Nephron progenitor cell (in vitro differentiated cells): ENCODE measurements at regions not wholly inside any gene's neighbourhood (a gene's known extent, or its start where the extent isn't known, plus 50 kb on each side); places are given as distances from the start of the nearest gene placed in this dataset.

Source experiments
- DNase-seq: peaks from one replicate; pipeline ENCODE4 v3.0.0; 2021
- H3K27ac Mint-ChIP-seq: 2 replicates; pipeline ENCODE4 v1.8.0; 2021; ENCODE audit warnings: mild to moderate bottlenecking, moderate library complexity, mixed read lengths
- H3K27me3 Mint-ChIP-seq: 2 replicates; pipeline ENCODE4 v1.8.0; 2021; ENCODE audit warnings: mild to moderate bottlenecking, low read depth, mixed read lengths; ENCODE audit not compliant: poor library complexity
- H3K36me3 Mint-ChIP-seq: 2 replicates; pipeline ENCODE4 v1.8.0; 2021; ENCODE audit warnings: low read depth, mixed read lengths
- H3K4me1 Mint-ChIP-seq: 2 replicates; pipeline ENCODE4 v1.8.0; 2021; ENCODE audit warnings: mixed read lengths
- H3K4me3 Mint-ChIP-seq: 2 replicates; pipeline ENCODE4 v1.8.0; 2021; ENCODE audit warnings: mild to moderate bottlenecking, moderate library complexity, mixed read lengths
- H3K9me3 Mint-ChIP-seq: 2 replicates; pipeline ENCODE4 v1.8.0; 2021; ENCODE audit warnings: mild to moderate bottlenecking, moderate library complexity, mixed read lengths
- TF ChIP-seq, protein P1 (sequence below): fragments of 200-600 bp; sonication (generic); IDR thresholded peaks from 2 replicates; pipeline ENCODE4 v1.5.0; 2021; ENCODE audit warnings: antibody characterized with exemption

DNA sequence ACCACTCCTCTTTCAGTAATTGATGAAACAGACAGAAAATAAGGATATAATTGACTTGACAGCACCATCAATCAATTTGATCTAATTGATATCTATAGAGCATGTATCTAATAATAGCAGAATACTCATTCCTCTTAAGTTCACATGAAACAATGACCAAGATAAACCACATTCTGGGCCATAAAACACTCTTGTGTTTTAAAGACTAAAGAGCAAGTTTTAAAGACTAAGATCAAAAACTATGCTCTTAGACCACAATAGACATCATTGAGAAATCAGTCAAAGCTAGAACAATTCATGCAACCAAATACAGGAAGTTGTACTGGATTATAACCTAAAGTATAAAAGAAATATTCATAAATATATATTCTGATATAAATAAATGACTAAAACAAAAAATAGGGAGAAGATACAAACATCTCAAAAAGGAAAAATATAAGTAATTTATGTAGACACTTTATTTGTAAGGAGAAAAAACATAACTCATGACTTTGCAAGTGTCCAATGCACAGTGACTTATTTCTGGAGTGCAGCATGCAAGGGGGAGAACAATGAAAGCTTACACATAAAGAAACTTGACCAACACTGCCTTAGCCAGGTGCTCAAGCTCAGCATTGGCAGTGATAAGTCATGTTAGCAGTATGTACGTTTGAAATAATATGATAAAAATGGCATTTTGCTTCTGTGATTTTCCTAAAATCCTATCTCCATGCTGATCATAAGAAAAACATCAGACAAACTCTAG lies 312.7 kb upstream of the IGFBP3 start:
- H3K27me3 Mint-ChIP-seq: peaks cover 8% of the 10 kb centered on the region
- no peak overlapping the region for H3K27ac Mint-ChIP-seq
- no peak for DNase-seq
- no peaks in the 10 kb centered on the region for H3K4me1 Mint-ChIP-seq
- H3K4me3 Mint-ChIP-seq: no peak overlapping the region
- TF ChIP-seq, protein P1, sequence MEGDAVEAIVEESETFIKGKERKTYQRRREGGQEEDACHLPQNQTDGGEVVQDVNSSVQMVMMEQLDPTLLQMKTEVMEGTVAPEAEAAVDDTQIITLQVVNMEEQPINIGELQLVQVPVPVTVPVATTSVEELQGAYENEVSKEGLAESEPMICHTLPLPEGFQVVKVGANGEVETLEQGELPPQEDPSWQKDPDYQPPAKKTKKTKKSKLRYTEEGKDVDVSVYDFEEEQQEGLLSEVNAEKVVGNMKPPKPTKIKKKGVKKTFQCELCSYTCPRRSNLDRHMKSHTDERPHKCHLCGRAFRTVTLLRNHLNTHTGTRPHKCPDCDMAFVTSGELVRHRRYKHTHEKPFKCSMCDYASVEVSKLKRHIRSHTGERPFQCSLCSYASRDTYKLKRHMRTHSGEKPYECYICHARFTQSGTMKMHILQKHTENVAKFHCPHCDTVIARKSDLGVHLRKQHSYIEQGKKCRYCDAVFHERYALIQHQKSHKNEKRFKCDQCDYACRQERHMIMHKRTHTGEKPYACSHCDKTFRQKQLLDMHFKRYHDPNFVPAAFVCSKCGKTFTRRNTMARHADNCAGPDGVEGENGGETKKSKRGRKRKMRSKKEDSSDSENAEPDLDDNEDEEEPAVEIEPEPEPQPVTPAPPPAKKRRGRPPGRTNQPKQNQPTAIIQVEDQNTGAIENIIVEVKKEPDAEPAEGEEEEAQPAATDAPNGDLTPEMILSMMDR: no peak
- no peaks in the 10 kb centered on the region for H3K36me3 Mint-ChIP-seq
- H3K9me3 Mint-ChIP-seq: peaks cover 8% of the 10 kb centered on the region

DNA sequence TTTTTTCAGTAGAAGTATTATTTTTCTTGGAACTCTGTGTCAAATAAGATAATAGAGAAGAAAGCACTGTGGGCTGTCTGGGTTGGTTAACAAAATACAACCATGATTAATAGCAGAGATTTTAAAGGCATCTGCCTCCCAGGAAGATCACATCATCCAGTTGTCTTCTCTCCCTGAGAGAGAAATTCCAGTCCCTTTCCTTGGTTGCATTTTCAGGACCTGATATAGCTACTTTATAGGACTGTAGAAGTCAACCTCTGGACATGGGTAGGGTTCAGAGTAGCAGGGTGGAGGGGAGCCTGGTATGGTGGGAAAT lies 309.9 kb upstream of the IGFBP3 start:
- no peak overlapping the region for H3K27ac Mint-ChIP-seq
- TF ChIP-seq, protein P1: no peak
- H3K27me3 Mint-ChIP-seq: peaks cover 3% of the 10 kb centered on the region
- H3K4me1 Mint-ChIP-seq: peaks cover 5% of the 10 kb centered on the region
- no peak for DNase-seq
- peaks cover 8% of the 10 kb centered on the region for H3K9me3 Mint-ChIP-seq
- H3K4me3 Mint-ChIP-seq: no peak overlapping the region
- no peaks in the 10 kb centered on the region for H3K36me3 Mint-ChIP-seq

DNA sequence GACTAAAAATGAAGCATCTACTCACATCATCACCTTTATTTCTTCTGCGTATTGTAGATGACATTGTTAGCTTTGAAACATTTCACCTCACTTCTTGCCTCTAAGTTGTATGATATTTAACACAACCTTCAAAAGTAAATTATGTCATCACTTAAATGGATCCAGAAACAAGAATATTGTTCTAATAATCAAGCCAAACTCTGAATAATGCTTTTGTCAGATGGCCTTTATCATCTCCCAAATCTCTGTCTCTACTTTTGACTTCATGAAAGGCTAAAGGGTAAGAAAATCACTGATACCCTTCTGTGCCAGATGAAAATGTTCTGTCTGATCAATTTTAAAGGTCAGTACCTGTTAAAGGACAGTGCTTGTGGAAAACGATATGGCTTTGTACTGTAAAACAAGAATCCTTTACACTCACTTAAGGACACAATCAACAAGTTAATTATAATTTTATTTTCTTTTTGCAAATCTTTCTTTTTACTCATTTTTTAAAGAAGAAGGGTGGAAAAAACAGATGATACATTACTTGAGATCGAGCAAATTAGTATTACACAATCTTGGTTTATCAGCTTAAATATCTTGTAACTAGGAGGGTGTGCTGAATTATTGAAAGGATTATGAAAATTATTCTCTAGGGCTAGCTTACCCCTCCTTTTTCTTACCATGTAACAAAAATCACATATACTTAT lies 309.4 kb upstream of the IGFBP3 start:
- DNase-seq: no peak
- peaks cover 6% of the 10 kb centered on the region for H3K4me1 Mint-ChIP-seq
- H3K4me3 Mint-ChIP-seq: no peak overlapping the region
- H3K27ac Mint-ChIP-seq: no peak overlapping the region
- no peaks in the 10 kb centered on the region for H3K36me3 Mint-ChIP-seq
- H3K27me3 Mint-ChIP-seq: peaks cover 3% of the 10 kb centered on the region
- H3K9me3 Mint-ChIP-seq: peaks cover 8% of the 10 kb centered on the region
- TF ChIP-seq, protein P1: no peak

DNA sequence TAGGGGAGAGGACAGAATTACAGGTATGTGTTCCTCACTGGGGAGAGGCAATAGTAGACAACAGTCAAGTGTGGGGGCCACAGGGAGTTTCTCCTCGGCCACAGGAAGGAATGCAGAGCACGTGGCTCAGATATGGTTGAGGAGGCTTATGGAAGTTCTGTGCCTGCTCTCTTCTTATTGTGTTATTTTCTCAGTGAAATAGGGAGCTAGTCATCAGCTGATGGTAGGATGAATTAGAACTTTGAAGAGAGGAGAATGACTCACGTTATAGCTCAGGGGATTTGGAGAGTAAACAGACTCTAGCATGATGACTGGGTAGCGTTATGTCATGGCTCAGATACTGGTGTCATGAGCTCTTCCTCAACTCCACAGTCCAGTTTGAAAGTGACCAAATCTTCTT lies 308.3 kb upstream of the IGFBP3 start:
- H3K9me3 Mint-ChIP-seq: peaks cover 8% of the 10 kb centered on the region
- peaks cover 11% of the 10 kb centered on the region for H3K4me1 Mint-ChIP-seq
- H3K36me3 Mint-ChIP-seq: no peaks in the 10 kb centered on the region
- peaks cover 8% of the 10 kb centered on the region for H3K27me3 Mint-ChIP-seq
- H3K4me3 Mint-ChIP-seq: no peak overlapping the region
- TF ChIP-seq, protein P1: no peak
- no peak for DNase-seq
- no peak overlapping the region for H3K27ac Mint-ChIP-seq

DNA sequence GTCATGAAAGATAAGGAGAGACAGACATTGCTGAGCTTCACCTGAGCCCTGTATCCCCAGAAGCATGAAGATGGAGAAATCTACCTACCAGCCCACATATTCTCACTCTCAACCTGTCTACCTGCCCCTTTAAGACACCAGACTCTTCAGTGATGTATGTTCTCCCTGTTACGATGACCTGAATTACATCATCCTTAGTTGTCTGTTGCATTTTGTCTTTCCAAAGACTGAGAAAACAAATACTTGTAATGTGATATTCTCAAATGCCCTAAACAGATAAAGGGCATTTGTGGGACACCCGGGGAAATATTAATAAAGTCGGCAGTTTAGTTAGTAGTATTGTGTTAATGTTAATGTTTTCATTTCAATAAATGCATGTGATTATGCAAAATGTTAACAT lies 305.8 kb upstream of the IGFBP3 start:
- Mint-ChIP-seq H3K4me1 (peaks cover 11% of the 10 kb centered on the region), H3K36me3 (no peaks in the 10 kb centered on the region), H3K27ac (no peak overlapping the region), H3K4me3 (no peak overlapping the region), H3K27me3 (peaks cover 8% of the 10 kb centered on the region), H3K9me3 (peaks cover 3% of the 10 kb centered on the region)
- no peak for DNase-seq
- TF ChIP-seq, protein P1: no peak

DNA sequence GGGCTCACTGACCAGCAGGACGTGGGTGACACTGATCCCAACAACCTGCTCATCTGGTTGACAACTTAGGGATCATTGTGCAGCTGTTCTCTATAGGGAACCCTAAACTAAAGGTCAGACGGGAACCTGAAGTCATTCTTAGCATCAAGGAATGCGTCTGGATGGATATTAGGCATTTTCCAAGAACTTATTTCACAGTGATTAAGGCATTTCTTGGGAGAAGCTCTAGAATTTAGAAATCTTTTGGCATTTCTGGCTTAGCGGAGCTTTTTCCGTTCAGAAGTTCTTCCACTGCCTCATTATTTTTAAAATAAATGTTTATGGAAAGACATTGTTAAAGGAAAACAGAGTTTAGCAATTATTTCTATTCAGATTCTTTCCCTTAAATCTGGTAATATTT lies 303.3 kb upstream of the IGFBP3 start:
- Mint-ChIP-seq H3K4me1 (peaks cover 11% of the 10 kb centered on the region), H3K9me3 (no peaks in the 10 kb centered on the region), H3K27ac (no peak overlapping the region), H3K4me3 (no peak overlapping the region), H3K27me3 (peaks cover 12% of the 10 kb centered on the region), H3K36me3 (no peaks in the 10 kb centered on the region)
- DNase-seq: no peak
- TF ChIP-seq, protein P1: no peak
